ENCODE measurements at regions not wholly inside any gene's neighbourhood (a gene's known extent, or its start where the extent isn't known, plus 50 kb on each side); places are given as distances from the start of the nearest gene placed in this dataset.

GRCh38 chr12:92021666-92022035 is 124.0 kb downstream of the BTG1 start:
- Mint-ChIP-seq H3K4me3 (ENCODE audit: unreplicated experiment) (no peak overlapping the region), H3K9me3 (ENCODE audit: unreplicated experiment) (no peaks in the 10 kb centered on the region), H3K27ac (ENCODE audit: unreplicated experiment) (no peak overlapping the region), H3K4me1 (ENCODE audit: low read depth, unreplicated experiment) (peaks cover 8% of the 10 kb centered on the region), H3K36me3 (ENCODE audit: insufficient read depth, unreplicated experiment) (no peaks in the 10 kb centered on the region), H3K27me3 (ENCODE audit: insufficient read depth, unreplicated experiment) (no peaks in the 10 kb centered on the region)
- BruUV-seq (replicated peaks) = no TSS peak
- H3K36me3 ChIP-seq (ENCODE audit: control insufficient read depth, insufficient read depth, low read length) = no peaks in the 10 kb centered on the region
- H3K9me3 ChIP-seq = peaks cover 2% of the 10 kb centered on the region; the same call in 1 of the 2 replicates
- H3K4me1 ChIP-seq = no peaks in the 10 kb centered on the region
- TF ChIP-seq, protein P1, sequence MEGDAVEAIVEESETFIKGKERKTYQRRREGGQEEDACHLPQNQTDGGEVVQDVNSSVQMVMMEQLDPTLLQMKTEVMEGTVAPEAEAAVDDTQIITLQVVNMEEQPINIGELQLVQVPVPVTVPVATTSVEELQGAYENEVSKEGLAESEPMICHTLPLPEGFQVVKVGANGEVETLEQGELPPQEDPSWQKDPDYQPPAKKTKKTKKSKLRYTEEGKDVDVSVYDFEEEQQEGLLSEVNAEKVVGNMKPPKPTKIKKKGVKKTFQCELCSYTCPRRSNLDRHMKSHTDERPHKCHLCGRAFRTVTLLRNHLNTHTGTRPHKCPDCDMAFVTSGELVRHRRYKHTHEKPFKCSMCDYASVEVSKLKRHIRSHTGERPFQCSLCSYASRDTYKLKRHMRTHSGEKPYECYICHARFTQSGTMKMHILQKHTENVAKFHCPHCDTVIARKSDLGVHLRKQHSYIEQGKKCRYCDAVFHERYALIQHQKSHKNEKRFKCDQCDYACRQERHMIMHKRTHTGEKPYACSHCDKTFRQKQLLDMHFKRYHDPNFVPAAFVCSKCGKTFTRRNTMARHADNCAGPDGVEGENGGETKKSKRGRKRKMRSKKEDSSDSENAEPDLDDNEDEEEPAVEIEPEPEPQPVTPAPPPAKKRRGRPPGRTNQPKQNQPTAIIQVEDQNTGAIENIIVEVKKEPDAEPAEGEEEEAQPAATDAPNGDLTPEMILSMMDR (IDR thresholded peaks at IDR 0.05; ENCODE audit: insufficient read depth in 1 of 2, low read depth in 1 of 2, low read length in 1 of 2, severe bottlenecking in 1 of 2, unreplicated experiment in 1 of 2) = no peak
- no peaks in the 10 kb centered on the region for H3K27me3 ChIP-seq (replicated peaks; ENCODE audit: control insufficient read depth, insufficient read depth, low read length)
- ChIA-PET CTCF (no interaction called here), POLR2A (no interaction called here)
- DNase-seq = peak in 1 of 2 experiments; percentile 39
- intact Hi-C loops (cut with micrococcal nuclease; ENCODE audit: unreplicated experiment) = no loop called here
- no peak overlapping the region for H3K4me3 ChIP-seq (ENCODE audit: low read depth, low read length)

- intact Hi-C loops (cut with micrococcal nuclease; ENCODE audit: unreplicated experiment) = no loop called here
- no peak overlapping the region for H3K4me3 ChIP-seq (ENCODE audit: low read depth, low read length)
- H3K9me3 ChIP-seq = peaks cover 4% of the 10 kb centered on the region; the same call in 1 of the 2 replicates
- Mint-ChIP-seq H3K4me3 (ENCODE audit: unreplicated experiment) (no peak overlapping the region), H3K9me3 (ENCODE audit: unreplicated experiment) (no peaks in the 10 kb centered on the region), H3K4me1 (ENCODE audit: low read depth, unreplicated experiment) (peaks cover 8% of the 10 kb centered on the region), H3K27ac (ENCODE audit: unreplicated experiment) (no peak overlapping the region), H3K27me3 (ENCODE audit: insufficient read depth, unreplicated experiment) (no peaks in the 10 kb centered on the region), H3K36me3 (ENCODE audit: insufficient read depth, unreplicated experiment) (no peaks in the 10 kb centered on the region)
- TF ChIP-seq, protein P1 (IDR thresholded peaks at IDR 0.05; ENCODE audit: insufficient read depth in 1 of 2, low read depth in 1 of 2, low read length in 1 of 2, severe bottlenecking in 1 of 2, unreplicated experiment in 1 of 2) = no peak
- CTCF ChIA-PET = no interaction called here
- no peak for DNase-seq
- H3K4me1 ChIP-seq = no peaks in the 10 kb centered on the region
- H3K27me3 ChIP-seq (replicated peaks; ENCODE audit: control insufficient read depth, insufficient read depth, low read length) = no peaks in the 10 kb centered on the region
- H3K36me3 ChIP-seq (ENCODE audit: control insufficient read depth, insufficient read depth, low read length) = no peaks in the 10 kb centered on the region
- BruUV-seq (replicated peaks) = no TSS peak
- POLR2A ChIA-PET = no interaction called here
These were observed 124.5 kb downstream of the BTG1 start for GRCh38 chr12:92020983-92021665.

DNA sequence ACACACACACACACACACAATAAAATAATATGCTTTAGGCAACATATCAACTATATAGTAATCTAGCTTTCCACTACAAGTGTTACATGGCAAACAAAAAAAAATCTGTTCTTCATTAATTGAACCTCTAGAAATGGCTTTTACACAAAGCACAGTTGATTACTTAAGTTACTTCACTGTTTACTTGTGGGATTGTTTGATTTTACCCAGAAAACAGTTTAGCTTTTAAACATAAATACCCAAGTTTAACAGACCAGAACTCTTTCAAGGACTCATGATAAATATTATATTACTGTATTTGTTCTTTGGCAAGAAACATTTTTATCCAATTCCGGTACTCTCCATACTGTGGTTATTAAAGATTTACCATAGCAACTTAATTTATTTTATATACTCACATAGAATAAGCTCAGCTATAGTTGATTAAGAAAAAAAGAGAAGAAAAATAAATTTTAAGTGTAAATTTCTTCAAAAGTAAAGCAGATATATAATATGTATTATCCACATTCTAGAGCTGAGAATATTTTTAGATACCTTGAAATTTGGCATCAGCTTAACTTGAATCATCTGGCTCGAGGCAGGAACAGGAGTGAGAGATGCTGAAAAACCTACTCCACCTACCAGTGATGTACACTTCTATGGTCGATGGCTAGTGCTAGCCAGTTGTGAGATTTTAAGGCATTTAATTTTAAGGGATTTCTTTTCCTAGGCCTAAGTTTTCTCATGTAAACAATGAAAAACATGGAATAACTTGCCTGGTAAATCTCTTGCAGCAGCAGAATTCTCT is 126.0 kb downstream of the BTG1 start:
- Mint-ChIP-seq H3K9me3 (ENCODE audit: unreplicated experiment) (no peaks in the 10 kb centered on the region), H3K27ac (ENCODE audit: unreplicated experiment) (no peak overlapping the region), H3K36me3 (ENCODE audit: insufficient read depth, unreplicated experiment) (no peaks in the 10 kb centered on the region), H3K4me1 (ENCODE audit: low read depth, unreplicated experiment) (peaks cover 8% of the 10 kb centered on the region), H3K4me3 (ENCODE audit: unreplicated experiment) (no peak overlapping the region), H3K27me3 (ENCODE audit: insufficient read depth, unreplicated experiment) (no peaks in the 10 kb centered on the region)
- H3K9me3 ChIP-seq = peaks cover 4% of the 10 kb centered on the region; the same call in 1 of the 2 replicates
- no TSS peak for BruUV-seq (replicated peaks)
- TF ChIP-seq, protein P1 (IDR thresholded peaks at IDR 0.05; ENCODE audit: insufficient read depth in 1 of 2, low read depth in 1 of 2, low read length in 1 of 2, severe bottlenecking in 1 of 2, unreplicated experiment in 1 of 2) = no peak
- ChIA-PET POLR2A (no interaction called here), CTCF (no interaction called here)
- intact Hi-C loops (cut with micrococcal nuclease; ENCODE audit: unreplicated experiment) = no loop called here
- no peaks in the 10 kb centered on the region for H3K4me1 ChIP-seq
- no peaks in the 10 kb centered on the region for H3K36me3 ChIP-seq (ENCODE audit: control insufficient read depth, insufficient read depth, low read length)
- H3K4me3 ChIP-seq (ENCODE audit: low read depth, low read length) = no peak overlapping the region
- DNase-seq = no peak
- no peaks in the 10 kb centered on the region for H3K27me3 ChIP-seq (replicated peaks; ENCODE audit: control insufficient read depth, insufficient read depth, low read length)
